ENCODE measurements at regions not wholly inside any gene's neighbourhood (a gene's known extent, or its start where the extent isn't known, plus 50 kb on each side); places are given as distances from the start of the nearest gene placed in this dataset.

DNA sequence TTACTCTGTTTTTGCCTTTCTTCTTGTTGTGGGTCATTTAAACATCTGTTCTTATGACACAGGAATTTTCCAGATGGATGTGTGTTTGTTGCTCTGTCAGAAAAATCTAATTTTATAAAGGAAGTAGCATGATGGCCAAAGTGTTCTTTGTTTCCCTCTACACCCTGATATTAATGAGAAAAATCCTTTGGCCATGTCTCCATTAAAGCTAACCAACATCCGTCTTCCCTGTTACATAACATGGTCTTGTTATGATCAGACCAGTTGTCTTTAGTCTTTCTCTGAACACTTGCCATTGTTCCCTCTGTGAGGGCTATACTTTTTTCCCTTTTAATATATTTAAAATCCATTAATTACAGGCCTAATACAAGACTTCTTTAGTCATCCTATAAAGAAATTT is 142.2 kb upstream of the SPRY2 start:
- DNase-seq (ENCODE audit: low read depth in 1 of 2, low spot score in 2 of 2): no peak
- 0 out of 2 replicates have a peak, but pooled peaks cover 2% of the 10 kb centered on the region for H3K9me3 ChIP-seq (replicated peaks)
- no peaks in the 10 kb centered on the region for H3K36me3 ChIP-seq
- no peaks in the 10 kb centered on the region for H3K4me1 ChIP-seq (replicated peaks)
- no peak overlapping the region for H3K27ac ChIP-seq
- H3K4me3 ChIP-seq: no peak overlapping the region
- no peaks in the 10 kb centered on the region for H3K27me3 ChIP-seq (replicated peaks)

DNA sequence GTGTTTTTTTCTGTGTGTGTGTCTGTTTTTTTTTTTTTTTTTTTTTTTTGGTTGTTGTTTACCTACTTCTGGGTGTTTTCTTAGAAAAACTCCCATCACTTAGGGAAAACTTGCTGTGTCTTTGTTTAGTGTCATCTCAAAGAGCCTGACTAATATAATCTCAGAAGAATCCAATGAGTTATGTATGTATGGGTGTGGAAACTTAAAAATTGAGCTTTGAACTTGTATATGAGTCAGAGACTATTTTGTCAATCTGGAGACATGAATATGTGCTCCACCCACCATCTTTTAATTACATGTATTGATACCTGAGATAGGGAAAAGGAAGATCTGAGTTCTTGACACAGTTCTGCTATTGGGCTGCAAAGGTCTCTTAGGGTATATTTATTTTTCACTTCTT is 140.7 kb upstream of the SPRY2 start:
- Histone ChIP-seq H3K9me3 (replicated peaks) (no peaks in the 10 kb centered on the region), H3K27me3 (replicated peaks) (no peaks in the 10 kb centered on the region), H3K4me3 (no peak overlapping the region), H3K27ac (no peak overlapping the region), H3K36me3 (no peaks in the 10 kb centered on the region), H3K4me1 (replicated peaks) (no peaks in the 10 kb centered on the region)
- no peak for DNase-seq (ENCODE audit: low read depth in 1 of 2, low spot score in 2 of 2)

DNA sequence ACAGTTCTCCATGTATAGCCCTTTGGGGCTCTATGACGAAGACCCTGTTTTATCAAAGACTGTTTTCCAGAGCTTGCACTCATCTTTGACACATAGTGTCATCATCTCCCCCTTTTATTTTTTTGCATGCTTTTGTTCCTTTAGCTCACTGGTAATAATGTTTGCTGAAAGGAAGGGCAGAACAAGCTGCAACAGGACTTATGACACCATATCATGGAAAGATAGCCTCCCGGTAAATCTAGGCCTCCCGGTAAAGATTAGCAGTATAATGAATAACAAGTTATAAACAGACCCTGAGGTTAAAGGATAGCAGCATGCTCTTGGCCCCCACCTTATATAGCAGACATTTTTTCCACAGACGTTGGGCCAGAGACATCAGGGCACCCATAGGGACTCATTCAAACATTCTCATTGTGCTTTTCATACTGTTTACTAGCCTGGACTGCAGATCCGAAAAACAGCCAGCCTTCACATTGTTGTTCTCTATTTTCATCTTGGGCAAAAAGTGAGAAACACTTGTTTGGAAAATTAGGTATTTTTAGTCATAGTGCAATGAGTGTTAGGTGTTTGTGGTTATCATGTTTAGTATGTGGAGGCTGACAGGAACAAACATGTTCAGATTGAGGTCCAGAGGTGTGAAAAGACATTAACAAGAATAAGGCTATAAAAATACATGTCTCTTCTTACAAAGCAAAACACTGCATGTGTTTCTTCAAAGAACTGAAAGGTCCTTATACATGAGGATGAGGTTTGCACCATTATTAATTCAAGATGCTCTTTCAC is 136.9 kb upstream of the SPRY2 start:
- Histone ChIP-seq H3K4me1 (replicated peaks) (peaks cover 9% of the 10 kb centered on the region), H3K4me3 (no peak overlapping the region), H3K27me3 (replicated peaks) (no peaks in the 10 kb centered on the region), H3K36me3 (no peaks in the 10 kb centered on the region), H3K9me3 (replicated peaks) (no peaks in the 10 kb centered on the region), H3K27ac (no peak overlapping the region)
- no peak for DNase-seq (ENCODE audit: low read depth in 1 of 2, low spot score in 2 of 2)

DNA sequence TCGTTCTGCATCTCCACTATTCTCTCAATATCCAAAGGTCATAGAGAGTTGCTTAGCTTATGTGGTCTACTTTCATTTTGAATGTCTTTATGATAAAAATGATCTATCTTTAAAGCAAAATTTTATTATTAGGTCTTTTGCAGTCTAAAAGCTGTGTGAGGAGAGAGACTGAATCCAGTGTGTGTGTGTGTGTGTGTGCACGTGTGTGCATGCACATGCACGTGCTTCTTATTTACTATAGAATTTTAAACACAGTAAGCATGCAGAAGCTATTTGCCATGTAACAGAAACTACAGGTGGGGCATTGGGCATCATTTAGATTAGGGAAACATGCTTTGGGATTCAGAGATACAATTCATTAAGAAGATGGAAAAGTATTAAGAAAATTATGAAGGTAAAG is 136.0 kb upstream of the SPRY2 start:
- no peaks in the 10 kb centered on the region for H3K36me3 ChIP-seq
- no peak for DNase-seq (ENCODE audit: low read depth in 1 of 2, low spot score in 2 of 2)
- no peaks in the 10 kb centered on the region for H3K27me3 ChIP-seq (replicated peaks)
- no peaks in the 10 kb centered on the region for H3K9me3 ChIP-seq (replicated peaks)
- peaks cover 9% of the 10 kb centered on the region for H3K4me1 ChIP-seq (replicated peaks)
- no peak overlapping the region for H3K4me3 ChIP-seq
- H3K27ac ChIP-seq: no peak overlapping the region

DNA sequence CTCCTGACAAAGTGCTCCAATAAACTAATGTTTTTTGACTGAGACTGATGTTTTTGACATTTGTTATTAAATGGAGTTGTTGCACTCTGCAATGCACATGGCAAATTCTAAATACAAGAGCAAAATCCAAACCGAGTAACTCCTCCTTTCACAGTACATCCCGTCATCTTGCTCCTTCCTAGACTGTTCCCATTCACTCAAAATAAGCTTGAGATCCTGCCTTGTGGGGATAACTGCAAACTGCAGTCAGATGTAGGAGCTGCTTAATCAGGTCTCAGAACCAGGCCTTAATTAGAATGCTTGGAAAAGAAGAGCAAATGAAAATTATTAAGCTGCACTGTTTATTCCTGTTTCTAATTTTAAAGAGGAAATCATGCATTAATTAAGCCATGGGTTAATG is 134.8 kb upstream of the SPRY2 start:
- Histone ChIP-seq H3K4me3 (no peak overlapping the region), H3K27ac (no peak overlapping the region), H3K9me3 (replicated peaks) (no peaks in the 10 kb centered on the region), H3K27me3 (replicated peaks) (no peaks in the 10 kb centered on the region), H3K36me3 (no peaks in the 10 kb centered on the region), H3K4me1 (replicated peaks) (peaks cover 9% of the 10 kb centered on the region)
- no peak for DNase-seq (ENCODE audit: low read depth in 1 of 2, low spot score in 2 of 2)

DNA sequence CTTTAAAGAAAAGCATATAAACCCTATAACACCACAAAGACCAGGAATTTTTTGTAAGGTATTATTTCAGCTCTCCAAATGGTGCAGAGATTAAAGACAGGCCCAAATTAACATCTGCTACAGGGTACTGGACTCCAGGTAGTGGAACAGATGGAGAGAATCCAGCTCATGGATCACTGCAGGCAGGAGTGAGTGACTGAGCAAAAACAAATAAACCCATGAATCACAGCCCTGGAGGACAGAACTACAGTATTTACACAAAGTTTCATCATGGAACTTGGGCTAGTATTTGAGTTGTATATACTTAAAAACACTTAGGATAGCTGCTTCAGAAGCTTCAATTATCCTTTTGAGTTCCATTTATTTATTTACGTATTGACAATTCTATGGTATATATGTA is 132.8 kb upstream of the SPRY2 start:
- Histone ChIP-seq H3K9me3 (replicated peaks) (no peaks in the 10 kb centered on the region), H3K36me3 (no peaks in the 10 kb centered on the region), H3K27me3 (replicated peaks) (no peaks in the 10 kb centered on the region), H3K27ac (peak overlapping the region; percentile 18), H3K4me1 (replicated peaks) (peaks cover 17% of the 10 kb centered on the region), H3K4me3 (no peak overlapping the region)
- peak in 1 of 2 experiments; percentile 69 for DNase-seq (ENCODE audit: low read depth in 1 of 2, low spot score in 2 of 2)

DNA sequence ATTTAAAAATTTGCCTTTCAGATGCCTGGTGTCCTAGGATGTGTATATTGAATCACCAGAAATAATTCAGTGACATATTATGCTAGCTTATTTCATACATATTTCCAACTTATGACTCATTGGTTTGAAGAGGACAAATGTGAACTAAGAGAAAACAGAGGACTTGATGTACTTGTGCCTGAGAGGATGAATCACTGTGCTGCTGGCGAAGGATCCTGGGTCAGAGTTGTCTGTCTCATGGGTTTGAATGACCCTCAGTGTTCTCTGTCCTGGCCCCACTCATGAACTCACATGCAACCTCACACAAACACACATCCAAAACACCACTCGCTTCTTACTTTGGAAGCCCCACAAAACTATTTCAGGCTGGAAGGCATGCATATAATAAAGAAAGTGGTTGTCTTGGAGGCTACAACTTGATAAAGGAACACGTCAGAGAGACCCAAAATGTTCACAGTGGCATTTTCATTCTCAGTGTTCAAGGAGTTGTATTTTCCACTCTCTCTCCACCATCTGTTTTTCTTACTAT is 129.0 kb upstream of the SPRY2 start:
- Histone ChIP-seq H3K27me3 (replicated peaks) (no peaks in the 10 kb centered on the region), H3K4me1 (replicated peaks) (peaks cover 17% of the 10 kb centered on the region), H3K4me3 (no peak overlapping the region), H3K9me3 (replicated peaks) (no peaks in the 10 kb centered on the region), H3K36me3 (no peaks in the 10 kb centered on the region), H3K27ac (no peak overlapping the region)
- DNase-seq (ENCODE audit: low read depth in 1 of 2, low spot score in 2 of 2): peak; percentile 52 to 62

DNA sequence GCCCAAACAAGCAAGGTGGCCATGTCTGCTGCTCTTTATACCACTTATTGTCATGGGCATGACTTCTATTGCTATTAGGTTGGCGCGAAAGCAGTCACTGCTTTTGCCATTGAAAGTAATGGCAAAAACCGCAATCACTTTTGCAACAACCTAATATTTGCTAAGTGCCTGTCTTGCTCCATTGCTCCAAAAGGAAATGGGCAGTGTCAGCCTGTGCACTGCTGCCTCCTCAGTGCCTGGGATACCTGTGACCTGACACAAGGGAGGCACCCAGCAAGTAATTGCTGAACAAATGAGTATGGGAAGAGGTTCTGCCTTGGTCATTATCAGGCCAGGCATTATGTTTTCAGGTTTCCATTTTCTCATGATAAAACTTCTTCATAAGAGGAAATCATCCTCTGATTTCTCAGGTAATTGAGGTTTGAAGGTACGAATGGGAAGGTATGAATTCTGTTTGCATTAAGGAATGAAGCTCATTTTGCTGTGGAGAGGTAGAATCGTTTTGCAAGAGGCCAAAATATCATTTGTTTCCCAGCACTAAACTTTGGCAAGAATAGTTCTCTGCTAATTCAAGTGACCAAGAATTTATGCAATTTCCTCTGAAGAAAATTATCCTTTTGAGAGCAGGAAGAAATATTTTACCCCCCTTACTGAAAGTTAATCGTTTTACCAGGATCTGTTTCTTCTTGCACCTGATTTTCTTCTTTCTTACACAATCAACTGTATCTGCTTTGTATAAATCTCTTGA is 128.4 kb upstream of the SPRY2 start:
- no peaks in the 10 kb centered on the region for H3K36me3 ChIP-seq
- no peak for DNase-seq (ENCODE audit: low read depth in 1 of 2, low spot score in 2 of 2)
- no peaks in the 10 kb centered on the region for H3K27me3 ChIP-seq (replicated peaks)
- no peak overlapping the region for H3K27ac ChIP-seq
- no peaks in the 10 kb centered on the region for H3K9me3 ChIP-seq (replicated peaks)
- H3K4me1 ChIP-seq (replicated peaks): peaks cover 16% of the 10 kb centered on the region
- no peak overlapping the region for H3K4me3 ChIP-seq

DNA sequence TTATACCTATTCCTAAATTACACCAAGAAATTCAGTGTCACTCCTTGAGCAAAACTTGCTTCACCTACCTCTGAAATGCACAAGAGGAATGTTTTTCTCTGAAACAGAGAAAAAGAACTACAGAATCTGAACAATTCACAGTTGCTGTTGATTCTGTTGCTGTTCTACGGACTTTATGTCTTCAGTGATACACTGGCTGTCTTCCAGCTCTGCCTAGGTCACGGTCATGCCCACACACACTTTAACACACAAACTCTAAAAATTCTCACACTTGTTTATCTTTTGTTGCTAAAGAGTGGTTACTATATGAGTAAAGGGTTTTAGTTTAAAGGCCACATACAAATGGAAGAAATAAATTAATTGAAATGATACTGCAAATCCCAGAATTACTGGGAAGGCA is 124.4 kb upstream of the SPRY2 start:
- 0 out of 2 replicates have a peak, but pooled peaks cover 2% of the 10 kb centered on the region for H3K36me3 ChIP-seq
- DNase-seq (ENCODE audit: low read depth in 1 of 2, low spot score in 2 of 2): no peak
- H3K4me3 ChIP-seq: no peak overlapping the region
- H3K9me3 ChIP-seq (replicated peaks): no peaks in the 10 kb centered on the region; the same call in 1 of the 2 replicates
- H3K27me3 ChIP-seq (replicated peaks): no peaks in the 10 kb centered on the region
- H3K27ac ChIP-seq: no peak overlapping the region
- H3K4me1 ChIP-seq (replicated peaks): peaks cover 7% of the 10 kb centered on the region

DNA sequence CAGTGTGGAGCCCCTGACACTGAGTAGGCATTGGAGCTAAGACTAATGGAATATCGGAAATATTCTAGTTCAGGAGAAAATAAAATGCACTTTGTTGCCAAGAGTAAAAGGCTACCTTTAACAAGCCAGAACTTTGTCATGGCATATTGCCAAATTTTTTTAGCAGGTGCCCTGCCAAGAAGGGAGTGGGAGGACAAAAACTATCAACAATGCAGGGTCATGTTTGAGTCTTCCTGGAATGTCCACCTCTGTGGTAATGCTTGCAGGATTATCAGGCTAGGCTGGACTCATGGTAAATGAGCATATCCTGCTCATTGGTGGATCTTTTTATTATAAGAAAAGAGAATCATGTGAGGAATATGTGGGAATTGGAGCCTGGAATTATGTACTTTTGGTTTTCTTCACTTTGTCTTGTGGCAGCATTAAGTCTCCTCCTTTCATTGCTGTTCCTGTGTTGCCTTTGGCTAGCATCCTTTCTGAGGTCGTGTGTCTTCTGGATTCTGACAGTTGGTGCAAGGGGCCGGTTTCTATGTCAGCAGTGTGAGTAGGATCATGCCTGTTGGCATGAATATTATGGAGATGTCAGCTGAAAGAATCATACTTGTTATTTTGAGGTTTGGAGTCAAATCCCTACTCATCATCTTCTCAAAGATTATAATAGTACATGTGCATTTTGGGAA is 122.9 kb upstream of the SPRY2 start:
- Histone ChIP-seq H3K27ac (no peak overlapping the region), H3K4me1 (replicated peaks) (no peaks in the 10 kb centered on the region), H3K4me3 (no peak overlapping the region), H3K27me3 (replicated peaks) (no peaks in the 10 kb centered on the region), H3K9me3 (replicated peaks) (no peaks in the 10 kb centered on the region; the same call in 1 of the 2 replicates), H3K36me3 (0 out of 2 replicates have a peak, but pooled peaks cover 2% of the 10 kb centered on the region)
- no peak for DNase-seq (ENCODE audit: low read depth in 1 of 2, low spot score in 2 of 2)

DNA sequence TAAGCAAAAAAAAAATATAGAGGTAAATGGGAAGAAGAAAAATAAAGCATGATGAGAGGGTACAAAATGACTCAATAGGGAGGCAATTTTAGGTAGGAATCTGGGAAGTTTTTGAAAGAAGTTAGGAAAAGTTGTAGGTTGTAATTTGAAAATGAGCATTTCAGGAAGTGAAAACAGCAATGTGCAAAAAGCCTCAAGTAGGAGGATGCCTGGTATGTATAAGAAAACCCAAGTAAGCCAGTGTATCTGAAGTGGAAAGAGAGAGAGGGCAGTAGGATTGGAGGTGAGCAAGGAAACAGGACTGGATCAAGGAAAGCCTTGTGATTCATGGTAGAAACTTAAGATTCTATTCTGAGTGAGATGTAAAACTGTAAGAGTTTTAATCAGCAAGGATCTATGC is 121.6 kb upstream of the SPRY2 start:
- H3K36me3 ChIP-seq: 0 out of 2 replicates have a peak, but pooled peaks cover 2% of the 10 kb centered on the region
- DNase-seq (ENCODE audit: low read depth in 1 of 2, low spot score in 2 of 2): no peak
- H3K4me3 ChIP-seq: no peak overlapping the region

DNA sequence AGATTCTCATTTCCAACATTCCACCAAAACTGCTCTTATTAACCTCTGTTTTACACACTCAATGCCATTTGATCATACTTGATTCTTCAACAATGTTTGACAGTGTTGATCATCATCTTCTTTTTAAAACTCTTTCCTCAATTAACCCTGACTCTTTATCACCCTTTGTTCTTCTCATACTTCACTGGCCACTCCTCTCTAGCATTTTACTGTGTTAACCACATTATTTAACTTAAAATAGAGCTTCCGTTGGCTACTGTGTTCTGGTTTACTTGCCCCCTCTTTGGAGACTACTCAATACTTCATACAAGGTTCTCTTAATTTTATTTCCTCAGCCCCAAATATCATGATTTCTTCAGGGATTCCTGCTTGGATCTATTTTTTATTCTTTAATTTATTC is 121.1 kb upstream of the SPRY2 start:
- Histone ChIP-seq H3K4me3 (no peak overlapping the region), H3K9me3 (replicated peaks) (no peaks in the 10 kb centered on the region; the same call in 1 of the 2 replicates), H3K4me1 (replicated peaks) (no peaks in the 10 kb centered on the region), H3K36me3 (0 out of 2 replicates have a peak, but pooled peaks cover 2% of the 10 kb centered on the region), H3K27ac (no peak overlapping the region), H3K27me3 (replicated peaks) (no peaks in the 10 kb centered on the region)
- no peak for DNase-seq (ENCODE audit: low read depth in 1 of 2, low spot score in 2 of 2)

More for the DNA sequence above, 121.6 kb upstream of the SPRY2 start:
- H3K27ac ChIP-seq: no peak overlapping the region
- H3K4me1 ChIP-seq (replicated peaks): no peaks in the 10 kb centered on the region
- H3K27me3 ChIP-seq (replicated peaks): no peaks in the 10 kb centered on the region
- H3K9me3 ChIP-seq (replicated peaks): no peaks in the 10 kb centered on the region; the same call in 1 of the 2 replicates

DNA sequence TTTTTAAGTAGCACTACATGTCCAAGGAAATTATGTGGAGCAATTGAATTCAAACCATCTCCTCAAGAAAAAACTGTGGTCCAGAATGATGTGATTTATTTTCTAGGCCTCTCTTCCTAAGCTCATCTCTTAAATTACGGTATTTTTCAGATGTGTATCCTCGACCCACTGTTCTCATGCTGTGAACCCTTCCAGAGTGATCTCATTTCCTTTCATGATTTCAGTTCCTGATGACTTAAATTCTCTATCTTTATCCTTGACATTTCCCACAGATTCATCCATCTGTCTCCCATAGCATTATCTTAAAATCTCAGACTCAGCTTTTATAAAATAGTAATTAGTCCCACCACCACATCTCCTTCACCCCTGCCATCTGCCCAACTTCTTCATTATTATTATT is 117.6 kb upstream of the SPRY2 start:
- Histone ChIP-seq H3K36me3 (no peaks in the 10 kb centered on the region), H3K4me1 (replicated peaks) (peaks cover 6% of the 10 kb centered on the region), H3K27ac (no peak overlapping the region), H3K27me3 (replicated peaks) (no peaks in the 10 kb centered on the region), H3K4me3 (no peak overlapping the region), H3K9me3 (replicated peaks) (no peaks in the 10 kb centered on the region; the same call in 1 of the 2 replicates)
- DNase-seq (ENCODE audit: low read depth in 1 of 2, low spot score in 2 of 2): no peak
